ENCODE measurements at regions not wholly inside any gene's neighbourhood (a gene's known extent, or its start where the extent isn't known, plus 50 kb on each side); places are given as distances from the start of the nearest gene placed in this dataset.

DNA sequence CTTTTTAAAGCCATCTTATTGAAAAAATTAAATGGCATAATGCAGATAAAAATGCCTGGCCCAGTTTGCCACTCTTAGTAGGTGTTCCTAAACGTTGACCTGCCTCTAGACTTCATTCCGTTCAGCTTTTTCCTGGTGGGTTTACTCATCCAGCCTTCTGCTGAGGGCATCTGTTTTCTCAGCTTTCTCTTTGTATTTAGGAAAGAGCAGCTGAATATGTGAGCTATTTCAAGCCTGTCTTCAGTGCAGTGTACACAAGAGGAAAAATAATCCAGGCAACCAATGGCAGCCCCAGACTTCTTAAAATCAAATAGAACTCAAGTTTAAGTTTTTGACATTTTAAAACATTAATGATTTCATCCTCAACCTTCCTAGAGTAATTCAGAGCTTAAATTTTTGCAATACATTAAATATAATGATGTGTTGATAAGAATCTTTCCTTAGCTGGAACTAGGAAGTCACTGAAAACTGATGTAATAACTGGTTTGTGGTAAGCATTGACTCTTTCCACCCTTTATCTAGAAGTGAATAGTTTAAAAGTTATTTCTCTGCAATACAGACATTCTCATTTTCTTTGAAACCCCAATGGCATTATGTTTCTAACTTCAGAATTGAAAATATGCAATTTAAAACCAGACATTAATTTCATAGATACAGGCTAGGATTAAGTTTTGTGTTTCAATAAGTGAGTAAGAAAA is 165.4 kb downstream of the AASDHPPT start:
- Histone ChIP-seq H3K4me1 (ENCODE audit: control insufficient read depth, insufficient read depth, low read length) (no peaks in the 10 kb centered on the region), H3K9me3 (ENCODE audit: control insufficient read depth, insufficient read depth, low read depth, low read length) (no peaks in the 10 kb centered on the region), H3K36me3 (ENCODE audit: control insufficient read depth in 2 of 2, insufficient read depth in 1 of 2, low read length in 2 of 2) (no peaks in the 10 kb centered on the region), H3K4me3 (ENCODE audit: low read depth, low read length) (no peak overlapping the region), H3K27ac (ENCODE audit: extremely low read depth, low read depth, low read length) (no peak overlapping the region)
- POLR2A ChIA-PET, result no interaction called here
- no peak for TF ChIP-seq ZNF416 (tag by site-specific recombination; IDR thresholded peaks at IDR 0.05)
- TF ChIP-seq ZNF404 (tag by site-specific recombination; IDR thresholded peaks at IDR 0.05), result no peak
- TF ChIP-seq ZNF169 (tag by site-specific recombination; IDR thresholded peaks at IDR 0.05), result no peak
- TF ChIP-seq, protein P1, sequence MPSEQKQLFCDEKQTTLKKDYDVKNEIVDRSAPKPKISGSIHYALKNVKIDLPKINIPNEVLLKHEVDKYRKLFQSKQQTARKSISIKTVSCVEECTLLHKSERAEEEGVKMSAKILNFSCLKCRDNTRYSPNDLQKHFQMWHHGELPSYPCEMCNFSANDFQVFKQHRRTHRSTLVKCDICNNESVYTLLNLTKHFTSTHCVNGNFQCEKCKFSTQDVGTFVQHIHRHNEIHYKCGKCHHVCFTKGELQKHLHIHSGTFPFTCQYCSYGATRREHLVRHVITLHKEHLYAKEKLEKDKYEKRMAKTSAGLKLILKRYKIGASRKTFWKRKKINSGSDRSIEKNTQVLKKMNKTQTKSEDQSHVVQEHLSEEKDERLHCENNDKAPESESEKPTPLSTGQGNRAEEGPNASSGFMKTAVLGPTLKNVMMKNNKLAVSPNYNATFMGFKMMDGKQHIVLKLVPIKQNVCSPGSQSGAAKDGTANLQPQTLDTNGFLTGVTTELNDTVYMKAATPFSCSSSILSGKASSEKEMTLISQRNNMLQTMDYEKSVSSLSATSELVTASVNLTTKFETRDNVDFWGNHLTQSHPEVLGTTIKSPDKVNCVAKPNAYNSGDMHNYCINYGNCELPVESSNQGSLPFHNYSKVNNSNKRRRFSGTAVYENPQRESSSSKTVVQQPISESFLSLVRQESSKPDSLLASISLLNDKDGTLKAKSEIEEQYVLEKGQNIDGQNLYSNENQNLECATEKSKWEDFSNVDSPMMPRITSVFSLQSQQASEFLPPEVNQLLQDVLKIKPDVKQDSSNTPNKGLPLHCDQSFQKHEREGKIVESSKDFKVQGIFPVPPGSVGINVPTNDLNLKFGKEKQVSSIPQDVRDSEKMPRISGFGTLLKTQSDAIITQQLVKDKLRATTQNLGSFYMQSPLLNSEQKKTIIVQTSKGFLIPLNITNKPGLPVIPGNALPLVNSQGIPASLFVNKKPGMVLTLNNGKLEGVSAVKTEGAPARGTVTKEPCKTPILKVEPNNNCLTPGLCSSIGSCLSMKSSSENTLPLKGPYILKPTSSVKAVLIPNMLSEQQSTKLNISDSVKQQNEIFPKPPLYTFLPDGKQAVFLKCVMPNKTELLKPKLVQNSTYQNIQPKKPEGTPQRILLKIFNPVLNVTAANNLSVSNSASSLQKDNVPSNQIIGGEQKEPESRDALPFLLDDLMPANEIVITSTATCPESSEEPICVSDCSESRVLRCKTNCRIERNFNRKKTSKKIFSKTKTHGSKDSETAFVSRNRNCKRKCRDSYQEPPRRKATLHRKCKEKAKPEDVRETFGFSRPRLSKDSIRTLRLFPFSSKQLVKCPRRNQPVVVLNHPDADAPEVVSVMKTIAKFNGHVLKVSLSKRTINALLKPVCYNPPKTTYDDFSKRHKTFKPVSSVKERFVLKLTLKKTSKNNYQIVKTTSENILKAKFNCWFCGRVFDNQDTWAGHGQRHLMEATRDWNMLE (tag by site-specific recombination; conservative IDR thresholded peaks at IDR 0.05; ENCODE audit: low read depth), result no peak
- TF ChIP-seq, protein P2, sequence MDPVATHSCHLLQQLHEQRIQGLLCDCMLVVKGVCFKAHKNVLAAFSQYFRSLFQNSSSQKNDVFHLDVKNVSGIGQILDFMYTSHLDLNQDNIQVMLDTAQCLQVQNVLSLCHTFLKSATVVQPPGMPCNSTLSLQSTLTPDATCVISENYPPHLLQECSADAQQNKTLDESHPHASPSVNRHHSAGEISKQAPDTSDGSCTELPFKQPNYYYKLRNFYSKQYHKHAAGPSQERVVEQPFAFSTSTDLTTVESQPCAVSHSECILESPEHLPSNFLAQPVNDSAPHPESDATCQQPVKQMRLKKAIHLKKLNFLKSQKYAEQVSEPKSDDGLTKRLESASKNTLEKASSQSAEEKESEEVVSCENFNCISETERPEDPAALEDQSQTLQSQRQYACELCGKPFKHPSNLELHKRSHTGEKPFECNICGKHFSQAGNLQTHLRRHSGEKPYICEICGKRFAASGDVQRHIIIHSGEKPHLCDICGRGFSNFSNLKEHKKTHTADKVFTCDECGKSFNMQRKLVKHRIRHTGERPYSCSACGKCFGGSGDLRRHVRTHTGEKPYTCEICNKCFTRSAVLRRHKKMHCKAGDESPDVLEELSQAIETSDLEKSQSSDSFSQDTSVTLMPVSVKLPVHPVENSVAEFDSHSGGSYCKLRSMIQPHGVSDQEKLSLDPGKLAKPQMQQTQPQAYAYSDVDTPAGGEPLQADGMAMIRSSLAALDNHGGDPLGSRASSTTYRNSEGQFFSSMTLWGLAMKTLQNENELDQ (tag by site-specific recombination; IDR thresholded peaks at IDR 0.05; ENCODE audit: low read depth), result no peak
- TF ChIP-seq ZNF223 (tag by site-specific recombination; IDR thresholded peaks at IDR 0.05), result no peak
- TF ChIP-seq ZBTB17 (tag by site-specific recombination; IDR thresholded peaks at IDR 0.05), result no peak
- no peak for TF ChIP-seq GFI1B (tag by site-specific recombination; IDR thresholded peaks at IDR 0.05)
- no peak for TF ChIP-seq ZNF146 (tag by site-specific recombination; IDR thresholded peaks at IDR 0.05)
- TF ChIP-seq, protein P3, sequence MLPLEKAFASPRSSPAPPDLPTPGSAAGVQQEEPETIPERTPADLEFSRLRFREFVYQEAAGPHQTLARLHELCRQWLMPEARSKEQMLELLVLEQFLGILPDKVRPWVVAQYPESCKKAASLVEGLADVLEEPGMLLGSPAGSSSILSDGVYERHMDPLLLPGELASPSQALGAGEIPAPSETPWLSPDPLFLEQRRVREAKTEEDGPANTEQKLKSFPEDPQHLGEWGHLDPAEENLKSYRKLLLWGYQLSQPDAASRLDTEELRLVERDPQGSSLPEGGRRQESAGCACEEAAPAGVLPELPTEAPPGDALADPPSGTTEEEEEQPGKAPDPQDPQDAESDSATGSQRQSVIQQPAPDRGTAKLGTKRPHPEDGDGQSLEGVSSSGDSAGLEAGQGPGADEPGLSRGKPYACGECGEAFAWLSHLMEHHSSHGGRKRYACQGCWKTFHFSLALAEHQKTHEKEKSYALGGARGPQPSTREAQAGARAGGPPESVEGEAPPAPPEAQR (tag by site-specific recombination; IDR thresholded peaks at IDR 0.05), result no peak
- CTCF ChIA-PET, result interaction anchor here (0.7 kb wide), 1 partner anchor 1234 kb away, joined by 3 read pairs; no protein-coding TSS in a partner anchor

DNA sequence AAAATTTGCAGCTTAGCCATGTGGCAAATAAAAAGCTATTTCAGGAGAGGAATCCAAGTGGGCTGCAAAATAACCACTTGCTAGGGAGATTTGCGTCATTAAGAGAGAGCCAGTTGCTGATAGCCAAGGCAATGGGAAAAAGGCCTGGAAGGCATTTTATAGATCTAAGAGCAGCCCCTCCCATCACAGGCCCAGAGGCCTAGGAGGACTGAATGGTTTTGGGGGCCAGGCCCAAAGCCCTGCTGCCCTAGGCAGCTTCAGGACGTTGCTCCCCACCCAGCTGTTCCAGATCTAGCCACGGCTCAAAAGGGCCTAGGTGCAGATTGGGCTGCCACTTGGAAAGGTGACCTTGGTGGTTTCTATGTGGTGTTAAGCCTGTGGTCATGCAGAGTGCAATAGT is 169.0 kb downstream of the AASDHPPT start:
- ChIA-PET CTCF (no interaction called here), POLR2A (no interaction called here)
- Histone ChIP-seq H3K4me1 (ENCODE audit: control insufficient read depth, insufficient read depth, low read length) (no peaks in the 10 kb centered on the region), H3K9me3 (ENCODE audit: control insufficient read depth, insufficient read depth, low read depth, low read length) (no peaks in the 10 kb centered on the region), H3K27ac (ENCODE audit: extremely low read depth, low read depth, low read length) (no peak overlapping the region), H3K36me3 (ENCODE audit: control insufficient read depth in 2 of 2, insufficient read depth in 1 of 2, low read length in 2 of 2) (no peaks in the 10 kb centered on the region), H3K4me3 (ENCODE audit: low read depth, low read length) (no peak overlapping the region)
- no peak for TF ChIP-seq ZNF658 (tag by site-specific recombination; IDR thresholded peaks at IDR 0.05)
- peak; percentile 83 for TF ChIP-seq ZNF585B (tag by site-specific recombination; IDR thresholded peaks at IDR 0.05)
- TF ChIP-seq ZNF701 (tag by site-specific recombination; IDR thresholded peaks at IDR 0.05), result no peak
- peak; percentile 79; the same call in 1 of the 2 replicates for TF ChIP-seq TRIM28 (IDR thresholded peaks at IDR 0.05; ENCODE audit: borderline replicate concordance, low read length)
- TF ChIP-seq ZNF747 (tag by site-specific recombination; IDR thresholded peaks at IDR 0.05), result no peak
- TF ChIP-seq, protein P4, sequence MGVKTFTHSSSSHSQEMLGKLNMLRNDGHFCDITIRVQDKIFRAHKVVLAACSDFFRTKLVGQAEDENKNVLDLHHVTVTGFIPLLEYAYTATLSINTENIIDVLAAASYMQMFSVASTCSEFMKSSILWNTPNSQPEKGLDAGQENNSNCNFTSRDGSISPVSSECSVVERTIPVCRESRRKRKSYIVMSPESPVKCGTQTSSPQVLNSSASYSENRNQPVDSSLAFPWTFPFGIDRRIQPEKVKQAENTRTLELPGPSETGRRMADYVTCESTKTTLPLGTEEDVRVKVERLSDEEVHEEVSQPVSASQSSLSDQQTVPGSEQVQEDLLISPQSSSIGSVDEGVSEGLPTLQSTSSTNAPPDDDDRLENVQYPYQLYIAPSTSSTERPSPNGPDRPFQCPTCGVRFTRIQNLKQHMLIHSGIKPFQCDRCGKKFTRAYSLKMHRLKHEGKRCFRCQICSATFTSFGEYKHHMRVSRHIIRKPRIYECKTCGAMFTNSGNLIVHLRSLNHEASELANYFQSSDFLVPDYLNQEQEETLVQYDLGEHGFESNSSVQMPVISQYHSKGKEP (tag by site-specific recombination; IDR thresholded peaks at IDR 0.05), result no peak
- peak; percentile 85 for TF ChIP-seq SETDB1 (IDR thresholded peaks at IDR 0.05; ENCODE audit: insufficient read length, low read length)

All from HEK293 (cell line).